Astrocyte (in vitro differentiated cells and primary cell): ENCODE measurements at regions not wholly inside any gene's neighbourhood (a gene's known extent, or its start where the extent isn't known, plus 50 kb on each side); places are given as distances from the start of the nearest gene placed in this dataset.

ENCODE experiments used
- DNase-seq: peaks from one replicate; pipeline ENCODE4 v3.0.0-alpha.2; 2010; ENCODE audit warnings: low read depth
- FAIRE-seq: peaks from 2 replicates; lab custom pipeline; 2011; peaks lifted over from hg19 to GRCh38; lab: Jason Lieb, UNC
- H2AFZ ChIP-seq: 2 replicates; pipeline ENCODE4 v1.6.0; 2012; ENCODE audit warnings: low read depth, low read length, inconsistent platforms
- H3K27ac ChIP-seq: 2 replicates; pipeline ENCODE4 v1.5.1; 2011; ENCODE audit warnings: low read depth, low read length, inconsistent platforms
- H3K27me3 ChIP-seq: 2 replicates; pipeline ENCODE4 v1.6.0; 2011; ENCODE audit warnings: low read length, inconsistent platforms; ENCODE audit not compliant: insufficient read depth
- H3K36me3 ChIP-seq: 2 replicates; pipeline ENCODE4 v1.5.1; 2011; ENCODE audit warnings: low read length, inconsistent platforms; ENCODE audit not compliant: insufficient read depth
- H3K4me1 ChIP-seq: 2 replicates; pipeline ENCODE4 v1.5.1; 2011; ENCODE audit warnings: low read length, inconsistent platforms; ENCODE audit not compliant: insufficient read depth
- H3K4me2 ChIP-seq: 2 replicates; pipeline ENCODE4 v1.6.0; 2012; ENCODE audit warnings: low read length, inconsistent platforms
- H3K4me3 ChIP-seq: 2 replicates; pipeline ENCODE4 v1.5.1; 2011; ENCODE audit warnings: low read depth, mild to moderate bottlenecking, low read length, inconsistent platforms; ENCODE audit not compliant: insufficient read depth
- H3K79me2 ChIP-seq: 2 replicates; pipeline ENCODE4 v1.6.0; 2012; ENCODE audit warnings: mild to moderate bottlenecking, low read length, inconsistent platforms; ENCODE audit not compliant: insufficient read depth
- H3K9ac ChIP-seq: 2 replicates; pipeline ENCODE4 v1.6.0; 2012; ENCODE audit warnings: mild to moderate bottlenecking, low read length, inconsistent platforms
- H3K9me3 ChIP-seq: 2 replicates; pipeline ENCODE4 v1.5.1; 2012; ENCODE audit warnings: low read depth, mild to moderate bottlenecking, low read length, inconsistent platforms; ENCODE audit not compliant: insufficient read depth
- H4K20me1 ChIP-seq: 2 replicates; pipeline ENCODE4 v1.6.0; 2012; ENCODE audit warnings: low read length, inconsistent platforms; ENCODE audit not compliant: insufficient read depth
- H3K27ac Mint-ChIP-seq: one replicate; pipeline ENCODE4 v1.8.0; 2021; ENCODE audit warnings: mild to moderate bottlenecking, mixed read lengths; ENCODE audit not compliant: unreplicated experiment
- H3K27me3 Mint-ChIP-seq: one replicate; pipeline ENCODE4 v1.8.0; 2021; ENCODE audit warnings: low read depth, mixed read lengths; ENCODE audit not compliant: unreplicated experiment
- H3K36me3 Mint-ChIP-seq: one replicate; pipeline ENCODE4 v1.8.0; 2021; ENCODE audit warnings: low read depth, mixed read lengths; ENCODE audit not compliant: unreplicated experiment
- H3K4me1 Mint-ChIP-seq: one replicate; pipeline ENCODE4 v1.8.0; 2021; ENCODE audit warnings: low read depth, mixed read lengths; ENCODE audit not compliant: unreplicated experiment
- H3K4me3 Mint-ChIP-seq: one replicate; pipeline ENCODE4 v1.8.0; 2021; ENCODE audit warnings: mild to moderate bottlenecking, moderate library complexity, mixed read lengths; ENCODE audit not compliant: unreplicated experiment
- H3K9me3 Mint-ChIP-seq: one replicate; pipeline ENCODE4 v1.8.0; 2021; ENCODE audit warnings: mild to moderate bottlenecking, mixed read lengths; ENCODE audit not compliant: unreplicated experiment
- EZH2 ChIP-seq: IDR thresholded peaks from 2 replicates; pipeline ENCODE4 v1.6.1; 2012; ENCODE audit warnings: mild to moderate bottlenecking, low read length, inconsistent platforms; ENCODE audit not compliant: insufficient read depth
- TF ChIP-seq, protein P1 (sequence below): IDR thresholded peaks from 2 replicates; pipeline ENCODE4 v1.5.1; 2011; ENCODE audit warnings: low read depth, mild to moderate bottlenecking, inconsistent platforms, low read length, moderate library complexity; ENCODE audit not compliant: insufficient read depth

DNA sequence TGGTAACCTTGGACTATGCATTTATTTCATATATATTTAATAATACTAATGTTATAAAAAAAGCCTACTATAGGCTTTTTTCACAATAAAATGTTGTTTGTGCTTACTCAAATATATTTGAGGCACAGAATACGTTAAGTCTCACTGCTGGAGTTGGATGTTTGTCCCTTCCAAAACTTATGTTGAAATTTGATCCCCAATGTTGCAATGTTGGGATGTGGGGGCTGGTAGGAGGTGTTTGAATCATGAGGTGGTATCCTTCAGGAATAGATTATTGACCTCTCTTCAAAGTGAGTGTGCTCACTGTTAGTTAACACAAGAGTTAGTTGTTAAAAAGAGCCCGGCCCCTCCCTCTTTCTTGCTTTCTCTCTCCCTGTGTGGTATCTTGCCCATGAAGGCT, 1295.9 kb downstream of the JRKL start:
- no peak overlapping the region for H3K4me2 ChIP-seq
- no peak overlapping the region for H3K4me3 ChIP-seq
- FAIRE-seq, result no peak
- H3K27me3 ChIP-seq, result no peaks in the 10 kb centered on the region
- H3K9ac ChIP-seq, result no peak overlapping the region
- no peaks in the 10 kb centered on the region for H3K9me3 ChIP-seq
- Mint-ChIP-seq H3K4me3 (no peak overlapping the region), H3K4me1 (peaks cover 5% of the 10 kb centered on the region), H3K27ac (peak overlapping the region; percentile 27), H3K27me3 (no peaks in the 10 kb centered on the region), H3K36me3 (no peaks in the 10 kb centered on the region), H3K9me3 (peaks cover 2% of the 10 kb centered on the region)
- no peaks in the 10 kb centered on the region for H3K4me1 ChIP-seq
- H3K79me2 ChIP-seq, result no peaks in the 10 kb centered on the region
- TF ChIP-seq, protein P1, sequence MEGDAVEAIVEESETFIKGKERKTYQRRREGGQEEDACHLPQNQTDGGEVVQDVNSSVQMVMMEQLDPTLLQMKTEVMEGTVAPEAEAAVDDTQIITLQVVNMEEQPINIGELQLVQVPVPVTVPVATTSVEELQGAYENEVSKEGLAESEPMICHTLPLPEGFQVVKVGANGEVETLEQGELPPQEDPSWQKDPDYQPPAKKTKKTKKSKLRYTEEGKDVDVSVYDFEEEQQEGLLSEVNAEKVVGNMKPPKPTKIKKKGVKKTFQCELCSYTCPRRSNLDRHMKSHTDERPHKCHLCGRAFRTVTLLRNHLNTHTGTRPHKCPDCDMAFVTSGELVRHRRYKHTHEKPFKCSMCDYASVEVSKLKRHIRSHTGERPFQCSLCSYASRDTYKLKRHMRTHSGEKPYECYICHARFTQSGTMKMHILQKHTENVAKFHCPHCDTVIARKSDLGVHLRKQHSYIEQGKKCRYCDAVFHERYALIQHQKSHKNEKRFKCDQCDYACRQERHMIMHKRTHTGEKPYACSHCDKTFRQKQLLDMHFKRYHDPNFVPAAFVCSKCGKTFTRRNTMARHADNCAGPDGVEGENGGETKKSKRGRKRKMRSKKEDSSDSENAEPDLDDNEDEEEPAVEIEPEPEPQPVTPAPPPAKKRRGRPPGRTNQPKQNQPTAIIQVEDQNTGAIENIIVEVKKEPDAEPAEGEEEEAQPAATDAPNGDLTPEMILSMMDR, result no peak
- no peak for TF ChIP-seq EZH2
- no peaks in the 10 kb centered on the region for H4K20me1 ChIP-seq
- H3K27ac ChIP-seq, result no peak overlapping the region
- no peaks in the 10 kb centered on the region for H3K36me3 ChIP-seq
- H2AFZ ChIP-seq, result no peak overlapping the region
- no peak for DNase-seq

- H3K27ac ChIP-seq, result no peak overlapping the region
- no peaks in the 10 kb centered on the region for H3K36me3 Mint-ChIP-seq
- H3K4me1 ChIP-seq, result no peaks in the 10 kb centered on the region
- H3K9ac ChIP-seq, result no peak overlapping the region
- no peaks in the 10 kb centered on the region for H3K27me3 Mint-ChIP-seq
- TF ChIP-seq, protein P1, result no peak
- TF ChIP-seq EZH2, result no peak
- H3K4me3 Mint-ChIP-seq, result no peak overlapping the region
- no peak for DNase-seq
- H3K4me1 Mint-ChIP-seq, result peaks cover 5% of the 10 kb centered on the region
- no peaks in the 10 kb centered on the region for H3K36me3 ChIP-seq
- H3K4me2 ChIP-seq, result no peak overlapping the region
- peak overlapping the region; percentile 39 for H2AFZ ChIP-seq
- no peaks in the 10 kb centered on the region for H3K9me3 ChIP-seq
- peaks cover 2% of the 10 kb centered on the region for H3K9me3 Mint-ChIP-seq
- H3K27ac Mint-ChIP-seq, result no peak overlapping the region
- FAIRE-seq, result no peak
- no peaks in the 10 kb centered on the region for H3K27me3 ChIP-seq
- H3K79me2 ChIP-seq, result no peaks in the 10 kb centered on the region
- no peaks in the 10 kb centered on the region for H4K20me1 ChIP-seq
- H3K4me3 ChIP-seq, result no peak overlapping the region
These were observed 1297.3 kb downstream of the JRKL start for GRCh38 chr11:97687111-97687510.

DNA sequence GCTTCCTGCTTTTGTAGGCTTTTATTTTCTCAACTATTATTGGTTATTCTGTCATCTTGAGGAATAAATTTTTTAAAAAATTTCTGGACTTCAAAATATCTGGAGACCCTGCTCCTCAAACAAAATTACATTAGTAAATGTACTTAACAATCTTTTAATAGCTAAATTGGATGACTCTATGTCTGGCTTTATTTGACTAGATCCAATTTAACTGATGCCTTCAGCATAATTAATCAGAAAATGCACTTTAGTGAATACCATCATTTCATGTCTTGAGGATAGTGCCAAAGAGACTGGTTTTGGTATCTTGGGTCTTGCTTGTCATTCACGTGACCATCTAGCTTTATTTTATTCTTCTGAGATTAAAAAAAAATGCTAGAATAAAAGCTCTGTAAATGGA, 1301.2 kb downstream of the JRKL start:
- no peak overlapping the region for H2AFZ ChIP-seq
- no peaks in the 10 kb centered on the region for H3K27me3 ChIP-seq
- FAIRE-seq (no peak), DNase-seq (no peak)
- H3K27ac ChIP-seq, result no peak overlapping the region
- no peak overlapping the region for H3K4me3 Mint-ChIP-seq
- no peaks in the 10 kb centered on the region for H3K9me3 ChIP-seq
- no peak overlapping the region for H3K4me3 ChIP-seq
- H3K27me3 Mint-ChIP-seq, result no peaks in the 10 kb centered on the region
- TF ChIP-seq EZH2, result no peak
- TF ChIP-seq, protein P1, result no peak
- H3K9ac ChIP-seq, result no peak overlapping the region
- no peaks in the 10 kb centered on the region for H3K36me3 Mint-ChIP-seq
- H3K36me3 ChIP-seq, result no peaks in the 10 kb centered on the region
- H3K79me2 ChIP-seq, result no peaks in the 10 kb centered on the region
- H3K27ac Mint-ChIP-seq, result no peak overlapping the region
- H4K20me1 ChIP-seq, result no peaks in the 10 kb centered on the region
- no peak overlapping the region for H3K4me2 ChIP-seq
- peaks cover 6% of the 10 kb centered on the region for H3K9me3 Mint-ChIP-seq
- H3K4me1 Mint-ChIP-seq, result peaks cover under 1% of the 10 kb centered on the region
- no peaks in the 10 kb centered on the region for H3K4me1 ChIP-seq
